ENCODE measurements at regions not wholly inside any gene's neighbourhood (a gene's known extent, or its start where the extent isn't known, plus 50 kb on each side); places are given as distances from the start of the nearest gene placed in this dataset.
A peak's percentile ranks its signal among the peaks of the same experiment; 100 is the strongest.

DNA sequence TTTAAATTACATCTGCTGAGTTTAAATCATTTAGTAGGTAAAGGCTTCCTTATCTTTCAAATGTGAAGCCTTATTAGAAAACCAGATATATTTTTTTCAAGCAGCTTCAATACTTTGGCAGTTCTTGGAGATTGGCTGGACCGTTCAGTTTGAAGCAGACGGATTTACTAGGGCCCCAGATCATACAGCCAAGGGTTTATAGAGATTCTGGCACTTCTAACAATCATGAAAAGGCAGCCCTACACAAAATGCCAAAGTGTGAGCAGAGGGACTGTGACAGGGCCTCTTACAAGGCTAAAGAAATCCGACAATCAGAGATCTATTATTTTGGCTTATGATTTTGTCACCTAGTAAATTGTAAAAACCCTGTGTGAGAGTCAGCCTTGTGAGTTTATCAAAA is 162.8 kb upstream of the SLC38A2 start:
- intact Hi-C loops (cut with DNase I): no loop called here

DNA sequence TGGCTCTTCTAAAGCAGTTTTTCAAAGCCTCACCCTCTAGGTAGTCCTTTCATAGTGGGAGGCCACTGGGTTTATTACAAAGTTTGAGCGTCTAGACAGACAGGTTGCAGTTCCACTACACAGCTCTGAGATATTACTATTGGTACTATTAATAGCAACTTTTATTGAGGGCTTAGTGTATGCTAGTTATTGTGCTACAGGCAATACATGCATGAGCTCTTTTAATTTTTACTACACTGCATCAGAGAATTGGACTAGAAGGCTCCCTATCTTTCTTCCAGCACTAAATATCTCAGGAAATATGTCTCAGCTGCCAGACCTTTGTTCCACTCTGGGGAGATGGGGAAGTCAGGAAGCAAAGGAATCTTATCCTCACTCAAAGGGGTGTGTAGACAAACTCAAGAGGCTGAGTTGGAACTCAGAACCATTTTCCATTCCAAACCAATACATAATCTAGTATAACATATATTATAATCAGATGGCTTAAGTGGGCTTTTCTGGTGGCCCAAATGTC is 161.8 kb upstream of the SLC38A2 start:
- DNase-seq: no peak
- intact Hi-C loops (cut with DNase I): no loop called here

More for the DNA sequence above, 162.8 kb upstream of the SLC38A2 start:
- no peak for DNase-seq

DNA sequence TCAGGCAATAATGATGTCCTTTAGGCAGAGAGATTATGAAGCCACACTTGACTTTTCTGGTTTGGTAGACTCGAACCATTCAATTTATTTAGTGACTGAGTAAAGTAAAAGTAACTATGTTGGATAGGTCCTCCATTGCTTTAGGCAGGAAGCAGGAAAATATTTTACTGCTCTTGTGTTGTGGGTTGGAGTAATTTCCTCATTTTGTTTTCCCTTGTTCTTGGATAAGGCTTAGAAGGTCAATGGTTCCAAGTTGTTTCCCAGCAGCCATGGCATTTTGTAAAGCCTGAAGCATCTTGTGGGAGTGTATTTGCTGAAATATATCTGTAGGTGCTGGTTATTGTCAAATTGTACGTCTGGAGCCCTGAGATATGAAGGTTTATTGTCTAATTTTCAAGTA is 161.2 kb upstream of the SLC38A2 start:
- DNase-seq: no peak
- intact Hi-C loops (cut with DNase I): no loop called here

- intact Hi-C loops (cut with DNase I): no loop called here
- DNase-seq: no peak
These were observed 159.2 kb upstream of the SLC38A2 start for GRCh38 chr12:46531804-46532203.

DNA sequence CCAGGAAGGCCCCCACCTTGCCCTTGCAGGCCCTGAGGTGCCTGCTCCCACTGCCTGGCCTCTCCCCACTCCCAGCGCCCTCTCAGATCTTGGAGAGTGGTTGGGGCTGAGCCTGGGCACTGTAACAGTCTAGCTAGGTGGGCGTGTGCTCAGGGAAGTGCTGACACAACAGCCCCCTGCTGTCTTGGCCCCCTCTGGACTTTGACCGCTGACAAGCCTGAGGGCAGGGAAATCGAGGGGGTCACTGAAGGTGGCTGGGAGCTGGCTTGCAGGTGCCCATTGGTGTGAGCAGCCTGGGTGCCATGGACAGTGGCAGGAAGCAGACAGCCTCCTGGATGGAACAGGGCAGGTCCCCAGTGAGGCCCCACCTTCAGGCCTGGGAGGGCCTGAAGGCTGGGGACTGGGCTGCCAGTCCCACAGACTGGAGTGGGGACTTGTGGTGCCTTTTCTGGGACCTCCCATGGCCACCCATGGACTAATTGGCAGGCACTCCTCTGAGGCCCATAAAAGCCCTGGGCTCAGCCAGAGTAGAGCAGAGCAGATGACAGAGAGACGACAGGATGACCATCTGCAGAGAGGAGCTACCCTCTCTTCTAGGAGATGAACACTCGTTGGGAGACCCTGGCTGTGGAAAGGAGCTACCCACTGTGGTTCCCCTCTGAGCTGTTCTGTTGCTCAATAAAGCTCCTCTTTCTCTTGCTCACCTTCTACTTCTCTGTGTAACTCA is 158.6 kb upstream of the SLC38A2 start:
- DNase-seq: no peak
- intact Hi-C loops (cut with DNase I): no loop called here

DNA sequence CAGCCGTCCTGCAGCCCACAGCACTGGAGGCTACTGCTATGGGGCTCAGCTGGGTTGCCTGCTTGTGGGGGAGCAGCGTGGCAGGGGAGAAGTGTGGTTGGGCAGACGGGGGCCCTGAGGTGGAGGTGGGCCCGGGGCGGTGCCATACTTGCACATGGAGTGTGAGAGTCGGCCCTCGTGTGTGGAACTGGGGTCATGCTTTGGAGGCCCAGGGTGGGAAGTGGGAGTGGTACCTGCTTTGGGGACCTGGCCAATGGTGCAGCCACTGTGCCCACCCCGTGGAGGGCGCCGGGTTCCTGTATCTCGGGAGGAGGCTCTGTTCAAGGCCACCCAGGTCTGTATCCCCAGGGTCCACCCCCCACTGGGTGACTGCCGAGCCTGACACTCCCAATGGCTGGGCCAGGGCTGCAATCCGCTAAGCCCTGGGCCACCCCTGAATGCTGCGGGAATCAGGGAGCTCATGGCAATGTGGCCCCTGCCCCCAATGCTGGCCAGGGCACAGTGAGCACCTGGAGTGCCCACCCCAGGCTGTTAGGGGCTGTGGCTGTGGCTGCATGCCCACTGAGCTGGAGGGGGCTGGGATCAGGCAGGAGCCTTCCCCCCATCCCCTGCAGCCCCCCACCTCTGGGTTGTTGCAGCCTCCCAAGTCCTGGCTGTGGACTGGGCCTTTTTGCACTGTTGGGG is 157.9 kb upstream of the SLC38A2 start:
- no peak for DNase-seq
- intact Hi-C loops (cut with DNase I): no loop called here

GRCh38 chr12:46526233-46526632 is 153.7 kb upstream of the SLC38A2 start:
- intact Hi-C loops (cut with DNase I): no loop called here
- no peak for DNase-seq

DNA sequence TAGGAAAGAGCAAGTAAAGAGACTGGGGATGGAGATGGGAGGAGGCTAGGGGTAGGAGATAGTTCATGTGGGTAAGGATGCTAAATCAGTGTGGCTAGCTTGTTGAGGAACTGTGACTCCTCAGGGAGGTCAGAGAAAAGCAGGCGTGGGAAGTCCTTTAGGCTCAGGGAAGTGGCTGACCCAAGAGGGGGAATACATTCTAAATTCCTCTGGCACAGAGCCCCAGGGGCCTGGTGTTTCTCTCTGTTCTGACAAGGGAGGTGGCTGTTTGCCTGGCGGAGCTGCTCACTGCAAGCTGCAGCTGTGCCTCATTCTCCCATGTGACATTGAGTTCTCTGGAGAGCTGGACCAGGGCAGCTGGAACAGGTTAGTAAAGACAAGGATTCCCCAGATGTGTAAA is 152.2 kb upstream of the SLC38A2 start:
- DNase-seq: peak in 2 of 42 donors; percentile 9 to 47
- intact Hi-C loops (cut with DNase I): no loop called here

DNA sequence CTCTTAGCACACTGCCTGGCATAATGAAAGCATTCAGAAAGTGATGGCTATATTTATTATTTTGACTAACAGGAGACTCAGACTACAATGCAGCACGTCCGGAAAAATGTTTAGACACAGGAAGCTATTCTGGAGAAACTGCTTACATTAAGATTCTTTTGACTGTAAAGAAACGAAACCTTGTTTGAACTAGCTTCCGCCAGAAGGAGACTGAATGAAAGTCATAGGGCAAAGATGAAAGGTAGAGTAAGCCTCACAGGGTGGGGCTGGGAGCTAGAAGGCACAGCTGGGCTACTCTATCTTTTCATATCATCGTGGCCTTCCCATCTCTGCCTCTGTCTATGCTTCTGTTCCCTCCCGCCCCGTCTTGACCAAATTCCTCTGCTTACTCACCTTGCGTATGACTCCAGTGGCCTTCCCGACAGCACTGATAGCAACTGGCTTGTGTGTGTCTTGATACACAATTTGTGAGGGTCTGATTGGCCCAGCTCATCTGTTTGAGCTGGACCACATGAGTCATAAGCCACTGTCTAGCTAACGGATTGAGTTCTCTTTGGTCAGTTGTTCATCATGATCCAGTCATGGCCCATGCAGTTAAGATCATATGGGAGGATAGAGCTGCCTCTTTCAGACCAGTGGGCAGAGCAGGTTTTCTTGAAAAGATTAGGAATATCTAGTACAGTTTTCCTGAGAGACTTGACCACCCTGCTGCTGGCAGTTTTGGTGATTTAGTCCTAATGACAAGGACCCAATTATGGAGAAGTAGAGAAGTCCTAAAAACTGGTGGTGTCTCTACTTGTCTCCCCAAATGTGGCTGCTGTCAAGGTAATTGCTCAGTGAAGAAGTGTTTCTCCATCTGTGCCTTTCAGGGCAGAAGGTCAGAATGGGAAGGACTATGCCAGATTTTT is 151.5 kb upstream of the SLC38A2 start:
- intact Hi-C loops (cut with DNase I): no loop called here
- no peak for DNase-seq

- no peak for DNase-seq
- intact Hi-C loops (cut with DNase I): no loop called here
These were observed 150.9 kb upstream of the SLC38A2 start for GRCh38 chr12:46523446-46523845.

DNA sequence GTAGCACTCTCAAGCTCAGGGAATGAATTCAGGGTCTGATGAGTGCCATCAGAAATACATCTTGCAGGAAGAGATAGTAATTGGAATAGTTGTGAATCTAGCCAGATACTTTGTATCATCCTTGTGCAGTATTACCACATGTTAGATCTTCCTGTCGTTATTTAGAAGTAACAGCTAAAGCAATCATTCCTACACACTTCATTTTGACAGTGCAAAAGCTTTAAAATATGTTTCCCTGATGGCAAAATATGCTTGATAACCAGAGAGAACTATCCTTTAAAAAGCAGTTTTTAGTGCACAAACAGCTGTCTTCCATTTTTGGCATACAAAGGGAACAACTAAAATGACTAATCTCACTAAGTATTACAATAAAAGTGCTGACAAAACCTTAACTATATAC is 149.5 kb upstream of the SLC38A2 start:
- DNase-seq: no peak
- intact Hi-C loops (cut with DNase I): no loop called here

GRCh38 chr12:46521145-46521544 is 148.6 kb upstream of the SLC38A2 start:
- DNase-seq: no peak
- intact Hi-C loops (cut with DNase I): no loop called here

DNA sequence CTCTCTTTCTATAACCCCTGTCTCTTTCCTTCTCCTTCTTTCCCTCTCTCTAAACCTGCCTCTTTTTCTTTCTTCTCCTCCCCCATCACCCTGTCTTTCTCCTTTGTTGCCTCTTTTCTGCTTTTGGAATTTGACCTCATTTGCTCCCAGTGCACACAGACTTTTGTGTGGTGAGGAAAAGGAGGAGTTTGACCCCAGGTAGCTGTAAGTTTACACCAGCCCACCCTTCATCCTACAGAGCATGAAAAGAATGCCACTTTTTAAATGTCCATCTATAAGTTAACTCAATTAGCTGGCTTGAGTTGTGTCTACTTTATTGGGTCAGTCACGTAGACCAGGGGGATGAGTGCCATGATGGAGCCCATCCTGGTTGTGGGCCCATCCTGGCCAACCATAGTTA is 146.8 kb upstream of the SLC38A2 start:
- intact Hi-C loops (cut with DNase I): no loop called here
- DNase-seq: no peak

GRCh38 chr12:46518729-46519128 is 146.2 kb upstream of the SLC38A2 start:
- intact Hi-C loops (cut with DNase I): no loop called here
- no peak for DNase-seq

- intact Hi-C loops (cut with DNase I): no loop called here
- no peak for DNase-seq
These were observed 145.6 kb upstream of the SLC38A2 start for GRCh38 chr12:46518169-46518568.

DNA sequence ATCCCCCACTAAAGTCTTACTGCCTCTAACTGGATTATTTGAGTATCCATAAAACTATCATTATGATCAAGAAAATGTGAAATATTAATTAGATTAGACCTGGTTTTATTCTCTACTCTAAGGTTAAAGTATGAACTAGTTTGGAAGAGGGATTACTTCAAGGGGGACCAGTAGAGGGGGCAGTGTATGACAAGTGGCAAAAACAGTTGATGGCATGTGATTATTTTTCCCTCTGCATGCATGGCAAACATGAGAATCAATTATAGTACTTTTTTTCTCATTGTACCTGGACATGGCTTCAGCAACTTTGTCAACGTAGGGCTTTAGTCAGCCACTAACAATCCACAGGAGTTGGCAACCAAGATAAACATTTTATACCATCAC is 145.0 kb upstream of the SLC38A2 start:
- intact Hi-C loops (cut with DNase I): no loop called here
- no peak for DNase-seq

GRCh38 chr12:46516933-46517578 is 144.5 kb upstream of the SLC38A2 start:
- DNase-seq: no peak
- intact Hi-C loops (cut with DNase I): no loop called here

- intact Hi-C loops (cut with DNase I): no loop called here
- no peak for DNase-seq
These were observed 143.8 kb upstream of the SLC38A2 start for GRCh38 chr12:46516238-46516932.

- no peak for DNase-seq
- intact Hi-C loops (cut with DNase I): no loop called here
These were observed 143.3 kb upstream of the SLC38A2 start for GRCh38 chr12:46515829-46516228.
